Right ventricle myocardium superior (tissue), 1 donor: ENCODE measurements at regions not wholly inside any gene's neighbourhood (a gene's known extent, or its start where the extent isn't known, plus 50 kb on each side); places are given as distances from the start of the nearest gene placed in this dataset.
"Not testable (repeated sequence)": the region's sequence is repeated elsewhere in the genome, so short reads cannot be mapped to it uniquely, and the experiment has no call there.

Experiments used
- ATAC-seq: fragments of 200-7000 bp; cut with Tn5 transposase; one replicate; pipeline ENCODE4 v1.9.1; 2020; ENCODE audit warnings: mild to moderate bottlenecking; ENCODE audit not compliant: poor library complexity
- DNase-seq: peaks from one replicate; pipeline ENCODE4 v3.0.0-alpha.2; 2020
- intact Hi-C: fragments of 100-400 bp; cut with DNase I; formaldehyde crosslinking; loops from one replicate; pipeline ENCODE4 v1.11.2; 2022
- donor health status: DM: no; HTN: yes; CAD: no; lungs with severe emphysema.

DNA sequence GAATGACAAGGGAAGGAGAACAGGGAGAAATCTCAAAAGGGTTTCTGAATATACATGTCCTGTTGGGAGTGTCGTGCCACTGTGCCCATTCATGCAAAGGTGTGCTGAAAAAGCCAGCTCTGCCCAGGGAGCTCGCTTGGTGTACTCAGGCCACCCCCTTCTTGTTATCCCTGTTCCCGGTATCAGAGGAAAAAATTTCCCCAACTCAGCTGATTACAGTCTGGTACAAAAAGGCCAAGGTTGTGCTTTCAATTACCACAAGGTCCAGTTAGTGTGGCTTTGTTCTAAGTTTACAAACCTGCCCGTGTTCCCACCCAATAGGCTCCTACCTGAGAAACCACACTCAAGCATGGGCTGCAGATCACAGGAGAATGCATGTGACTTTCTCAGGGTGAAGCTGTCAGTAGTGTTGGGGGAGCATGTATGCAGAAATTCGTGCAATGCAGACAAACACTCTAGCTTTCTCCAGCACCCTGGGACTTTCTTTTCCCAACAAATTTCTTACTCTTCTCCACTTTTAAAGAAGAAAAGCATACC, 648.5 kb downstream of the NR2F2 start:
- ATAC-seq, result no peak
- intact Hi-C loops, result no loop called here
- DNase-seq, result no peak

DNA sequence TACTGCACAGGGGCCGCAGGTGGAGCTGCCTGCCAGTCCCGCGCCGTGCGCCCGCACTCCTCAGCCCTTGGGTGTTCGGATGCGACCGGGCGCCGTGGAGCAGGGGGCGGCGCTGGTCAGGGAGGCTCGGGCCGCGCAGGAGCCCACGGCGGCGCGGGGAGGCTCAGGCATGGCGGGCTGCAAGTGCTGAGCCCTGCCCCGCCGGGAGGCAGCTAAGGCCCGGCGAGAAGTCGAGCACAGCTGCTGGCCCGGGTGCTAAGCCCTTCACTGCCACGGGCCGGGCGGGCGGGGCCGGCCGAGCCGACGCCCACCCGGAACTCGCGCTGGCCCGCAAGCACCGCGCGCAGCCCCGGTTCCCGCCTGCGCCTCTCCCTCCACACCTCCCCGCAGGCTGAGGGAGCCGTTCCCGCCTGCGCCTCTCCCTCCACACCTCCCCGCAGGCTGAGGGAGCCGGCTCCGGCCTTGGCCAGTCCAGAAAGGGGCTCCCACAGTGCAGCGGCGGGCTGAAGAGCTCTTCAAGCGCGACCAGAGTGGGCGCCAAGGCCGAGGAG, 653.7 kb downstream of the NR2F2 start:
- DNase-seq, intact Hi-C loops, ATAC-seq: not testable (repeated sequence)

DNA sequence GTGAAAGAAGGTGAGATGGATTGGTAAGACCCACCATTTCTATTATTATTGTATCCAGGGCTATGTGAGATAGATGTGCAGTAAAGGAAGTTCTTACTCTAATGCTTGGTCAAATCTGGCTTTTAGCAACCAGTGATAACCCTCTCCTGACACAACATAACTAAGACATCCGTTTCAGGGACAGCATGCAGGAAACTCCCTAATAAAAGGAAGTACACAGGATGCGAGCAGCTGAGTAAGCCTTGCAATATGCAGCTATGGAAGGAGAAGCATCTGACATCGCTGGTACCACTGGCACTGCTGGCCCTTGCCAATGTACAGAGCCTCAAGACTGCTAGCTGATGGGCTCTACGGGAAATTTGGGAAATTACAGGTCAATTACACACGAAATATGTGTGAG, 662.3 kb downstream of the NR2F2 start:
- intact Hi-C loops, result no loop called here
- ATAC-seq, result no peak
- no peak for DNase-seq

DNA sequence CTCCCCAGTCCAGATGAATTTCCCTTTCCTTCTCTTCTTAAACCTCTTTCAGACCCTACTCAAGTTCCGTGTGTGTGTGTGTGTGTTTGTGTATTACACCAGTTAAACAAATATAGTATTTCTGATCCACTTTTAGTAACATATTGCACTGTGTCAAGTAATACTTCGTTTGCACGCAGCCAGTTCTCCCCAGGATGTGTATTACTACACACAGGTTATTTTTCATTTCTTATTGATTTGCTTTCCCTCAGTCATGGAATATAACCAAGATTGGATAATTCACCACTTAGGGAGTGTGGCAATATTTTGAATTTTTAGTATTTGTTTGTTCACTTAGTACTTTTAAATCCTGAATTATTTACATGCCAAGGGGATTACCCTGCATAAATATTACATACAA, 667.0 kb downstream of the NR2F2 start:
- intact Hi-C loops, result no loop called here
- no peak for DNase-seq
- no peak for ATAC-seq

DNA sequence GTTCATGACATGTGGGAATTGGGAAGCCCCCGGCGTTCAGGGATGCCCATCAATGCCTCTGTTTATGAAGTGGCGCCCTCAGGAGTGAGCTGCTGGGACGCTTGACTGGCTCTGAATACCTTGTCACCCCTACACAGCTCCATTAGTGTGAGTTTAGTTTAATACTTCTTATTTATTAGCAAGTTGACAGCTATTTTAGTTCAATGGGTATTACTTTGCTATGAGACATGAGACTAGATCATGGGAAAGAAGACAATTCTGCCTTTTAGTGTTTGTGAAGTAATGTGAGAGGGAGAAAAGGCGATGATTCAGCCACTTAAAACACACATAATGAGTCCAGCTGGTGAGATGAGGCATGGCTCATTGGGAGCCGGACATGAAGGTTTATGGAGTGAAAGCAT, 678.5 kb downstream of the NR2F2 start:
- intact Hi-C loops, result no loop called here
- DNase-seq, result no peak
- no peak for ATAC-seq

DNA sequence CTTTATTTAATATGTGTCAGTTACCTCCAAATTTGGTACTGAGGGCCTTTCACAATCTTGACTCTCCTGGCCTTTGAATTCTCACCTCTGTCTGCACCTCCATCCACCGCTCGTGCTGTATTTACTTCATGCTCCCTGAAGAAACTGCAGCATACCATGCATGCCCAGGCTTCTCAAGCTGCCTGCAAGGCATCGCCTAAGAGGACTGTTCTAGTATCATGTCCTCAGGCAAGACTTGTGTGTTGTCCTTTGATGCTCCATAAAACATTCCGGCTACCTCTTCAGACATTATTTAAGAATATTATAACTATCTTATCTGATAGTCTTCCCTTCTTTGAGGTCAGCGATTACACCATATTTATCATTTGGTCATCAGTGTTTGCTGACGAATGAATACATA, 682.5 kb downstream of the NR2F2 start:
- DNase-seq, result no peak
- intact Hi-C loops, result no loop called here
- no peak for ATAC-seq

DNA sequence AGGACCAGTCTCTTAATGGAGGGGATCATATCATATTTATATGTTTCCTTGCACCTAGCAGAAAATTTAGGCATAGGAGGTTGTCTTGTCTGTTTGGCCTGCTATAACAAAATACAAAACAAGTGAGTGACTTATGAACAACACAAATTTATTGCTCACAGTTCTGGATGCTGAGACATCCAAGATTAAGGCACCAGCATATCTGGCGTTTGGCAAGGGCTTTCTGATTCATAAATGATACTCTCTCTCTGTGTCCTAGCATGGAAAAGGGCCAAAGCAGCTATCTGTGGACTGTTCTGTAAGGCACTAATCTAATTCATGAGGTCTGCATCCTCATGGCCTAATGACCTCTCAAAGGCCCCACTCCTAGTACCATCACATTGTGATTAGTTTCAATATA, 683.0 kb downstream of the NR2F2 start:
- intact Hi-C loops, result no loop called here
- DNase-seq (no peak), ATAC-seq (no peak)

DNA sequence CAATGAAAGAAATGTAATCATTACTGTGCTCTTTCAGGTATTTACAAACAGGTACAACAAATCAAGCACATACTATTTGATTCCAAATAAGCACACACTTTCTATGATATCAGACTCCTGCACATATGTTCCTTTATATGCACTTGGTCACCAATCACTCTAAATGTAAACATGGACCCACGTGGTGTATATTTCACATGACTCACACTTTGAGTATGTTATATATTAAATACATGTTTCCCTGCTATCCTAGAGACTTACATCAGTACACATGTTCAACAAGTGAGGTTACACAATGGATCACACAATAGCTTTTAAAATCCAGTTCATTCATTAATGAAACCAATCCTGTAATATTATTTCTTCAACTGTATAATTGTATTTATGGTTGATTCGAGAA, 683.5 kb downstream of the NR2F2 start:
- intact Hi-C loops, result no loop called here
- DNase-seq (no peak), ATAC-seq (no peak)

DNA sequence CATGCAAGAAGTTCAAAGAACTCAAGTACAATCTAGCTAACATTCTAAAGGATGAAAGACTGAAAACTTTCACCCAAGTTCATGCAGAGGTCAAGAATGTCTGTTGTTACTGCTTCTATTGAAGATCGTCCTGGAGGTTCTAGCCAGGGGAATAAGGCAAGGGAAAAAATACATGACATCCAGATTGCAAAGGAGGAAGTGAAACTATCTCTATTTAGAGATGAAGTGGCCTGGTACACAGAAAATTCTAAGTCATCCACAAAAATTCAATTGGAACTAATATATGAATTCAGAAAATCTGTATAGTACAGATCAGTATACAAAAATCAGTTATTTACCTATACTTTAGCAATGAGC, 693.0 kb downstream of the NR2F2 start:
- intact Hi-C loops, result no loop called here
- ATAC-seq, result no peak
- no peak for DNase-seq

DNA sequence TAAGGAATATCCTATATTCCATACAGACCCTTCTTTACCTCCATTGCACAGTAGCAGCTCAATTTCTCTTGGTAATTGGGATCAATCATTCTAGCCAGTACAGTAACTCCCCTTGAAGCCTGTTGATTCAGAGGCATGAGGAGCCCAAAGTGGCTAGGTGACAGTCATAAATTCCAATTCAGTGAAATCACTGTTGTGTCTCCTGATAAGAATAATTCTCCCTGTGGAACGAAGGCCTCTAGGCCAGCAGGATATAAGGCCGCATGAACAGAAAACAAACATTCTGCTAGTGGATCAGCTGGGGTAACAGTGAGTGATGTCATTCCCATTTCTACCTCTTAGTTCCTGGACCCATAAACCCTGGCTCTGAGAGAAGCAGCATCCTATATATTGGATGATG, 696.3 kb downstream of the NR2F2 start:
- ATAC-seq, result no peak
- intact Hi-C loops, result no loop called here
- DNase-seq, result no peak

DNA sequence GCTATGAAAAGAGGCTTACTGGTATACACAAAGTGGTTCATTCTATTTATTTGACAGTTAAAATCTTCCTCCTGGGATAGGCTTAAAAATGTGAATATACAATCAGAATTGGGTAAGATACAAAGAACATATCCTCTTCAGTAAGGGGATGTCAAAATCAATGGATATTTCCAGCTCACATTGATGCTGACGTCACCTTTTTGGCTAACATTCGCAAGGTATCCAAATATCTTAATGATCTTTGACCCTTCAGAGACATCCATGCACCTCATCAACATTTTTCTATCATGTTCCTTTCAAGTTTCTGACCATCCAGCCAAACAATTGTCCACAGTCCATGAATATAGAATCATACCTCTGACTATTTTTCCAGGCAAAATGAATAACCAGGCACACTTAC, 697.3 kb downstream of the NR2F2 start:
- DNase-seq (no peak), ATAC-seq (no peak)
- intact Hi-C loops, result no loop called here

DNA sequence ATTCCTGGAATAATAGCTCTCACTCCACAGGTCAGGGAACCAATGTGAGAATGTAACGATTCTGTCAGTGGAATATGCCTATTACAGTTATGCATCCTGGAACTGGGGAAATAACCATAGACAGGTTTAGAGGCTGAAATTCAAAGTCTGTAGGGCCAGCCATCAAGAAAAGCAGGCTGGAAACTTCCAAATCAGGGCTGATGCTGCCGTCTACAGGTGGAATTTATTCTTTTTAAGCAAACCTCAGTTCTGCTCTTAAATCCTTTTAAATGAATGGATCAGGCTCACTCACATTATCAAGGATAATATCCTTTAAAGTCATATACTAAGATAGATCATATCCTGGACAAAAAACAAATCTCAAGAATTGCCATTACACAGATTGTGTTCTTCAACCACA, 699.8 kb downstream of the NR2F2 start:
- no peak for DNase-seq
- intact Hi-C loops, result no loop called here
- ATAC-seq, result no peak

DNA sequence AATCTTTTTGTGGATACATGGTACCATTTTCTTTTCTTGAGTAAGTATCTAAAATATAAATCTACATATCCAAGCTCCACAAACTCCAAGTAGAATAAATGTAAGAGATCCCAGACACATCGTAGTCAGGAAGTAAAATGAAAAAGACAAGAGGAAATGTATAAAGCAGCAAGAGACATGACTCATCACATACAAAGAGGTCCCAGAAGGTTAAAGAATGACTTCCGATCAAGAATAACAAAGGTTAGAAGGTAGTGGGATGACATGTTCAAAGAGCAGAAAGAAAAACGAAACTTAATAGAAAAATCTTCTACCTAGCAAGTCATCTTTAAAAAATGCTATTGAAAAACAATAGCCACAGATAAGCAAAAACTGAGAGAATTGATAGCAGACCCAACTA, 705.8 kb downstream of the NR2F2 start:
- intact Hi-C loops, result no loop called here
- no peak for DNase-seq
- ATAC-seq, result no peak

DNA sequence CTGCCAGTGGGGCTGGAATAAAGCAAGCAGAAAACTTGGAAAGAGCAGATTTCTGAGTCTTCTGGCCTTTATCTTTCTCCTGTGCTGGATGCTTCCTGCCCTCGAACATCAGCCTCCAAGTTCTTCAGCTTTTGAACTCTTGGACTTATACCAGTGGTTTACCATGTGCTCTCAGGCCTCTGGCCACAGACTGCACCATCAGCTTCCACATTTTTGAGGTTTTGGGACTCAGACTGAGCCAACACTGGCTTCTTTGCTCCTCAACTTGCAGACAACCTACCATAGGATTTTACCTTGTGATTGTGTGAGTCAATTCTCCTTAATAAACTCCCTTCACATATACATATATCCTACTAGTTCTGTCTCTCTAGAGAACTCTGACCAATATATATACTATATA, 706.6 kb downstream of the NR2F2 start:
- no peak for ATAC-seq
- intact Hi-C loops, result no loop called here
- no peak for DNase-seq

DNA sequence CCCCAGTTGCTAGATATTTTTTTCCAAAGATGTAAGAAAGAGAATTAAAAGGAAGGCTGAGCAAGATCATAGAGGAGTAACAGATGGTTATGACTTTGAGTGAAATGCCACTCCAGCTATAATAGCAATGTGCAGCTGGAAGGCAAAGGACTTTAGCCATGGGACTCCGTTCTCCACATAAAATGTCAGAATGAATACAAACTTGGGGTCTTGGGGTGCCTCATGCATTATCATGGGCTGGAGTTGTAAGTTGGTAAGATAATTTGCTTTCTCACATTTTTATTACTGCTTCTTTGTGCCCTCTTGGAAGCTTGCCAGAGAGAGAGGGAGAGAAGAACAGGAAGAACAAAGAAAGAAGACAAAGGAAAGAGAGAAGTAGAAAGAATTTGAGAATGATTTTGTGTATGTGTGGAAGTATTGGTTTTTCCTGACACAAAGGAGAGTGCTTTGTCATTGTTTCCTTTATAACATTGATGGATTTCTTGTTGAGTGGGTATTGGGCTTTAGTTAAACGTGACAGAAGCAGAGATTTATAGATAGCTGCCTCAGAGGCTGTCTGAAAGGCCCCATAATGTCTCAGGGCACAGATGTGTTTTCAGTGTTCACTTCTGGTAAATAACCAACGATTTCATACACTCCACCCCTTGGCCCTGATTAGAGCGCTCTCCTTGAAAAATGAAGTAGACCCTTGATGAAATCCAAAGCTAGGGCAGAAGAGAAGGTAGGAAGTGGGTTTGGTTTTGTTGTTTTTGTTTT, 715.3 kb downstream of the NR2F2 start:
- ATAC-seq (no peak), DNase-seq (no peak)
- intact Hi-C loops, result no loop called here

DNA sequence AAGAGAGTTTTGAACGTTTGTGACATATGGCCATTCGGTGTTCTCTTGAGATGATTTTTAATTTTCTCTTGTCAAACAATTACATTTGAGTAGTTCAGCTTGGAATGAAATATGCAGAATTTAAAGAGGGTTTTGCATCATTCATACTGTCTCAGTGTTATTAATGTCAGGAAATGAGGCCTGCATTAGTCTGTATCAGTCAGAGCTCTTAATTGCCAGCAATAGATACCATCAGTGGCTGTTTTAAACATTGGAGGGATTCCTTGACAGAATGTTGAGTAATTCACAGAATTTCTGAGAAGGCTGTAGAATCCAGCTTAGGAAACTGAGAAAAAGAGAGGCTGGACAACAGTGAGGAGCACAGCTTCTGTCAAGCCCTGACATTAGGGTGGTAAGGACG, 722.0 kb downstream of the NR2F2 start:
- intact Hi-C loops, result no loop called here
- no peak for DNase-seq
- no peak for ATAC-seq

DNA sequence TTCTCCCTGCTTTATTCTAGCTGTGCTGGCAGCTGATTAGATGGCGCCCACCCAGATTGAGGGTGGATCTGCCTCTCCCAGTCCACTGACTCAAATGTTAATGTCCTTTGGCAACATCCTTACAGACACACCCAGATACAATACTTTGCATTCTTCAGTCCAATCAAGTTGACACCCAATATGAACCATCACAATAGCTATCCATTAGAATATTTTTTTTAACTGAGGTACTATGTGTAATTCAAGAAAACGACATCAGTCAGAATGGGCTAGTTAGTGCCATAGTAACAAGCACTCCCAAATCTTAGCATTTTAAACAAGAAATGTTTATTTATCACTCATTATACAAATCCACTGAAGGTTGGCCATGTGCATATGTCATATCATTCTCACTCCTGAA, 723.1 kb downstream of the NR2F2 start:
- intact Hi-C loops, result no loop called here
- ATAC-seq, result no peak
- DNase-seq, result no peak

DNA sequence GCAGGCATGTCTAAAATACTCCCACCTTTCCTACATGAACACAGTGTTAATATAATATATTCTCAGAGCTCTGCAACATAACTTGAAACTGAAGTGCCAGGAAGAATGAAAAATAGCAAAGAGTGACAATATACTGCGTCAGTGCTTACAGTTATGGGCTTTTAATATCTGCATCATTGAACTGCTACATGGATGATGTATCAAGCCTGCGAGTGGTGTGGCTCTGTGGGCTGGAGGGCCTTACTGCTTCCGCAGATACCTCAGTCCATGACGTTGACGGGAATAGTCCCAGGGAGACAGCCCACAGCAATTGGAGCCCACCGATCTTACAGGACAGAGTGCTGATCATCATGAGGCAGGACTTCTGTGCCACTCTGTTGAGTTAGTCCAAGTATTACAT, 727.0 kb downstream of the NR2F2 start:
- DNase-seq (no peak), ATAC-seq (no peak)
- intact Hi-C loops, result no loop called here

DNA sequence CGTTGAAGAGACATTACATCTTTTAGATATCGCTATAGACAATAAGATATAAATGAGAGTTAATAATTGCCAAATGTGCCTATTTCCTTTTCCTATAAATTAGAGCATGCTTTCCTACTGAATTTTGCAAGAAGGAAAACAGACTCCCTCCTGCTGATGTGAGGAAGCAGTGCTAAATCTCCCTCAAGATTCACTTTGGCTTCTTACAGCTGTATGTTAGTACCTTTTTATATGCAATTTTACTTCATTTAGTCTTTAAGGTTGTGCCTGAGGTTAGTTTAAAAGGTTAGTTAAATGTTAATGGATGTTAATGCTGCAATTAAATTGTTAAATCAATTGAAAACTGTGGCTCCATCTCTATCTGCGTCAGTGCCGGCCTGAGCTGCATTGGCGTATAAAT, 728.8 kb downstream of the NR2F2 start:
- intact Hi-C loops, result no loop called here
- ATAC-seq (no peak), DNase-seq (no peak)

DNA sequence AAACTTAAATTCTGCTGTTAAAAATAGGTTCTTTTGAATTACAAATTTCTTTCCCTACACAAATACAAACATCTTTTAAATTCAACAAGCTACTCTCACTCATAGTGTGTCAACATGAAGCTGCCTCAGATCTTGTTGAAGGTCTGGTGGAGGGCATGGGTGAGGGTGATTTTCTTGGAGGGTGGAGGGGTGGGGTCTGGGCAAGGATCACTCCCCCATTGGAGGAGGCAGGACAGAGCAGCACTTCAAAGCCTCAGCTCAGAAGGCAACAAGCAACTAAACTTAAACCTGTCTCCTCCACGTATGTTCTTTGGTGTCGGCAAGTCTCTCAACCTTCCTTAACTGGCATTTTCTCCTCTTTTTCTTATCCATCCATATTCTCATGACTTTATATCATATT, 730.9 kb downstream of the NR2F2 start:
- DNase-seq, result no peak
- ATAC-seq, result no peak

DNA sequence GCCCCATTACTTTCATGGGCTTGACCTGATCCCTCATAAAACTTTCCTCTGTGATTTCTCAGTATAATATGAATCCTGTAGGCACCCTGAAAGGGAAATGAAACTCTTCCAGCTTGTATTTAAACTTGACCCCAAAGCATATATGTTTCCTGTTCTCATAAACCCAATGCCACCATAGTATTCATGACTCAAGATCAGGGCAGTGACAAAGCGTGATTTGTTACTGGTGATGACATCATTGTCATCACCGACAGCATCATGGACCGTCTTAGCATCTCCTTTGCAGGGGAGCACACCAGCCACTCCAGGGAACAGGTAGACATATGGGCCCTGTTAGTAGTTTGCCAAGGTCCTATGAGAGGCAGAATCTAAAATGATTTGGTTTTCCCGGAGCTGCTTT, 741.2 kb downstream of the NR2F2 start:
- DNase-seq (no peak), ATAC-seq (no peak)
- intact Hi-C loops, result no loop called here

More for the DNA sequence above, 730.9 kb downstream of the NR2F2 start:
- intact Hi-C loops, result no loop called here
